Stimulated activated CD8-positive, alpha-beta memory T cell treated with anti-CD3 and anti-CD28 coated beads, Interleukin-12 subunit alpha, Interleukin-12 subunit beta, amount 100 ng/mL, for 4 hours (primary cell): ENCODE measurements at regions not wholly inside any gene's neighbourhood (a gene's known extent, or its start where the extent isn't known, plus 50 kb on each side); places are given as distances from the start of the nearest gene placed in this dataset.

ENCODE experiments used
- DNase-seq: peaks from one replicate; pipeline ENCODE4 v3.0.0-alpha.2; 2020; ENCODE audit warnings: low read depth

- no peak for DNase-seq
These were observed 62.3 kb upstream of the IER3 start for GRCh38 chr6:30806581-30807183.

- DNase-seq: no peak
These were observed 60.0 kb upstream of the IER3 start for GRCh38 chr6:30804333-30804732.

GRCh38 chr6:30802731-30803130, 58.4 kb upstream of the IER3 start:
- no peak for DNase-seq

GRCh38 chr6:30801950-30802349, 57.6 kb upstream of the IER3 start:
- no peak for DNase-seq

- no peak for DNase-seq
These were observed 56.5 kb upstream of the IER3 start for GRCh38 chr6:30800871-30801270.

GRCh38 chr6:30799210-30799609, 54.9 kb upstream of the IER3 start:
- no peak for DNase-seq

GRCh38 chr6:30798494-30798893, 54.1 kb upstream of the IER3 start:
- DNase-seq: no peak

- no peak for DNase-seq
These were observed 51.4 kb upstream of the IER3 start for GRCh38 chr6:30795549-30796293.
